OCI-LY7 (cell line): ENCODE measurements at regions not wholly inside any gene's neighbourhood (a gene's known extent, or its start where the extent isn't known, plus 50 kb on each side); places are given as distances from the start of the nearest gene placed in this dataset.

ENCODE experiments used
- BruUV-seq: library from RNA; stranded (reverse); fragments of 400-500 nt; replicated peaks from 2 replicates; lab custom pipeline; 2021; lab: Mats Ljungman, UMichigan
- CTCF ChIA-PET: fragments of 300-600 bp; sonication (Branson Sonifier 250); formaldehyde crosslinking; loops from one replicate; lab custom pipeline; 2022; ENCODE audit warnings: antibody characterized with exemption; ENCODE audit not compliant: unreplicated experiment; lab: Charles Lee
- POLR2A ChIA-PET: fragments of 300-600 bp; sonication (Branson Sonifier 250); formaldehyde crosslinking; loops from one replicate; lab custom pipeline; 2022; ENCODE audit warnings: antibody characterized with exemption; lab: Charles Lee
- DNase-seq: peaks from one replicate; pipeline ENCODE4 v3.0.0-alpha.2; 2015; ENCODE audit warnings: low spot score
- H2AFZ ChIP-seq: fragments of 200-600 bp; sonication (generic), shearing (Covaris generic); 2 replicates; pipeline ENCODE4 v1.6.1; 2014; ENCODE audit warnings: mild to moderate bottlenecking, antibody characterized with exemption, low read length, moderate library complexity
- H3K27ac ChIP-seq: fragments of 200-600 bp; sonication (generic); 2 replicates; pipeline ENCODE4 v1.5.1; 2014; ENCODE audit warnings: mixed run types, low read depth, mild to moderate bottlenecking, moderate library complexity, low read length, inconsistent platforms; ENCODE audit not compliant: poor library complexity, severe bottlenecking
- H3K36me3 ChIP-seq: fragments of 200-600 bp; sonication (generic); 2 replicates; pipeline ENCODE4 v1.6.1; 2014; ENCODE audit warnings: mild to moderate bottlenecking, antibody characterized with exemption, low read length, moderate library complexity, mixed read lengths; ENCODE audit not compliant: insufficient read depth
- H3K4me1 ChIP-seq: fragments of 200-600 bp; sonication (generic); 2 replicates; pipeline ENCODE4 v1.5.1; 2014; ENCODE audit warnings: mild to moderate bottlenecking, low read length; ENCODE audit not compliant: insufficient read depth, poor library complexity, severe bottlenecking
- H3K4me2 ChIP-seq: fragments of 200-600 bp; sonication (generic); 2 replicates; pipeline ENCODE4 v1.6.1; 2014; ENCODE audit warnings: mild to moderate bottlenecking, low read length
- H3K4me3 ChIP-seq: fragments of 200-600 bp; sonication (generic); 2 replicates; pipeline ENCODE4 v1.5.1; 2014; ENCODE audit warnings: mild to moderate bottlenecking, low read depth, low read length; ENCODE audit not compliant: poor library complexity, severe bottlenecking
- H3K79me2 ChIP-seq: fragments of 200-600 bp; sonication (generic); 2 replicates; pipeline ENCODE4 v1.6.1; 2016; ENCODE audit warnings: low read depth, mild to moderate bottlenecking, low read length, moderate library complexity, mixed read lengths; ENCODE audit not compliant: insufficient read depth
- H3K9me2 ChIP-seq: fragments of 200-600 bp; sonication (generic); 2 replicates; pipeline ENCODE4 v1.6.1; 2016; ENCODE audit warnings: mild to moderate bottlenecking, low read length, mixed read lengths; ENCODE audit not compliant: insufficient read depth
- H3K9me3 ChIP-seq: fragments of 200-600 bp; sonication (generic); 2 replicates; pipeline ENCODE4 v1.6.1; 2014; ENCODE audit warnings: mild to moderate bottlenecking, mixed run types, low read length, mixed read lengths
- H4K20me1 ChIP-seq: fragments of 200-600 bp; sonication (generic); 2 replicates; pipeline ENCODE4 v1.6.1; 2014; ENCODE audit warnings: mild to moderate bottlenecking, antibody characterized with exemption, low read length, moderate library complexity, mixed read lengths; ENCODE audit not compliant: insufficient read depth
- CTCF ChIP-seq: fragments of 200-600 bp; sonication (generic); conservative IDR thresholded peaks from 2 replicates; pipeline ENCODE4 v1.5.1; 2014; ENCODE audit warnings: mild to moderate bottlenecking, antibody characterized with exemption, low read length, moderate library complexity, mixed read lengths
- EZH2phosphoT487 ChIP-seq: fragments of 200-600 bp; sonication (generic); IDR thresholded peaks from 2 replicates; pipeline ENCODE4 v1.6.1; 2018; ENCODE audit warnings: low read depth, borderline replicate concordance, mild to moderate bottlenecking, mixed run types, antibody characterized with exemption, low read length, moderate library complexity, mixed read lengths
- intact Hi-C: fragments of 100-400 bp; cut with micrococcal nuclease; formaldehyde crosslinking; loops from one replicate; pipeline ENCODE4 v1.10.0; 2022; ENCODE audit not compliant: unreplicated experiment

GRCh38 chr4:54852054-54852453 is 194.3 kb downstream of the KIT start:
- Histone ChIP-seq H4K20me1 (no peaks in the 10 kb centered on the region), H3K27ac (no peak overlapping the region), H3K36me3 (no peaks in the 10 kb centered on the region), H3K79me2 (no peaks in the 10 kb centered on the region), H3K4me3 (no peak overlapping the region), H3K9me2 (no peaks in the 10 kb centered on the region), H3K4me2 (no peak overlapping the region), H3K4me1 (no peaks in the 10 kb centered on the region), H3K9me3 (no peaks in the 10 kb centered on the region), H2AFZ (no peak overlapping the region)
- intact Hi-C loops, result no loop called here
- ChIA-PET POLR2A (no interaction called here), CTCF (no interaction called here)
- DNase-seq, result no peak
- no TSS peak for BruUV-seq
- TF ChIP-seq EZH2phosphoT487 (no peak), CTCF (no peak)

GRCh38 chr4:54844911-54845310 is 187.2 kb downstream of the KIT start:
- Histone ChIP-seq H3K4me2 (no peak overlapping the region), H3K9me3 (no peaks in the 10 kb centered on the region), H4K20me1 (no peaks in the 10 kb centered on the region), H3K9me2 (no peaks in the 10 kb centered on the region), H3K36me3 (no peaks in the 10 kb centered on the region), H3K27ac (no peak overlapping the region), H3K4me3 (no peak overlapping the region), H3K4me1 (no peaks in the 10 kb centered on the region), H2AFZ (no peak overlapping the region), H3K79me2 (no peaks in the 10 kb centered on the region)
- intact Hi-C loops, result no loop called here
- BruUV-seq, result no TSS peak
- ChIA-PET CTCF (no interaction called here), POLR2A (no interaction called here)
- TF ChIP-seq EZH2phosphoT487 (no peak), CTCF (no peak)
- DNase-seq, result no peak

GRCh38 chr4:54843946-54844345 is 186.2 kb downstream of the KIT start:
- ChIA-PET POLR2A (interaction anchor here (0.7 kb wide), 1 partner anchor 10 kb away, joined by 3 read pairs; no protein-coding TSS in a partner anchor), CTCF (no interaction called here)
- Histone ChIP-seq H3K9me3 (no peaks in the 10 kb centered on the region), H3K79me2 (no peaks in the 10 kb centered on the region), H3K4me2 (no peak overlapping the region), H3K4me1 (no peaks in the 10 kb centered on the region), H3K27ac (no peak overlapping the region), H2AFZ (no peak overlapping the region), H3K4me3 (no peak overlapping the region), H3K9me2 (no peaks in the 10 kb centered on the region), H4K20me1 (no peaks in the 10 kb centered on the region), H3K36me3 (no peaks in the 10 kb centered on the region)
- no peak for DNase-seq
- BruUV-seq, result no TSS peak
- intact Hi-C loops, result no loop called here
- no peak for TF ChIP-seq EZH2phosphoT487
- no peak for TF ChIP-seq CTCF
